Stimulated activated naive CD8-positive, alpha-beta T cell treated with anti-CD3 and anti-CD28 coated beads, Interleukin-15, amount 100 ng/mL, for 72 hours (primary cell): ENCODE measurements at regions not wholly inside any gene's neighbourhood (a gene's known extent, or its start where the extent isn't known, plus 50 kb on each side); places are given as distances from the start of the nearest gene placed in this dataset.

ENCODE experiments used
- ATAC-seq: fragments of 150-1000 bp; cut with Tn5 transposase; 2 replicates; pipeline ENCODE4 v1.10.0; 2021; ENCODE audit warnings: mild to moderate bottlenecking, moderate library complexity
- DNase-seq, 2 donors: peaks; one replicate each; pipeline ENCODE4 v3.0.0; 2021 to 2022
- H3K27ac Mint-ChIP-seq, 2 donors: one replicate each; pipeline ENCODE4 v1.8.0; 2022; ENCODE audit warnings: mild to moderate bottlenecking in 2 of 2, mixed read lengths in 2 of 2, moderate library complexity in 2 of 2
- H3K27me3 Mint-ChIP-seq: one replicate; pipeline ENCODE4 v1.8.0; 2022; ENCODE audit warnings: mixed read lengths
- H3K4me1 Mint-ChIP-seq: one replicate; pipeline ENCODE4 v1.8.0; 2022; ENCODE audit warnings: mild to moderate bottlenecking, mixed read lengths
- H3K4me3 Mint-ChIP-seq, 2 donors: one replicate each; pipeline ENCODE4 v1.8.0; 2022; ENCODE audit warnings: mild to moderate bottlenecking in 2 of 2, mixed read lengths in 2 of 2, moderate library complexity in 1 of 2
- H3K9me3 Mint-ChIP-seq, 2 donors: one replicate each; pipeline ENCODE4 v1.8.0; 2022; ENCODE audit warnings: mixed read lengths in 2 of 2

- no peak for ATAC-seq
- peaks cover 6 to 13% of the 10 kb centered on the region in 2 donors for H3K9me3 Mint-ChIP-seq
- no peaks in the 10 kb centered on the region for H3K4me1 Mint-ChIP-seq
- peaks cover 8% of the 10 kb centered on the region for H3K27me3 Mint-ChIP-seq
- DNase-seq = no peak
- no peak overlapping the region for H3K4me3 Mint-ChIP-seq
- no peak overlapping the region for H3K27ac Mint-ChIP-seq
Measured at GRCh38 chr3:110261141-110261540, 810.5 kb upstream of the NECTIN3 start.

GRCh38 chr3:110262896-110263295 lies 808.7 kb upstream of the NECTIN3 start:
- H3K27ac Mint-ChIP-seq = no peak overlapping the region
- DNase-seq (no peak), ATAC-seq (no peak)
- H3K27me3 Mint-ChIP-seq = peaks cover 4% of the 10 kb centered on the region
- H3K4me3 Mint-ChIP-seq = no peak overlapping the region
- no peaks in the 10 kb centered on the region for H3K4me1 Mint-ChIP-seq
- peaks cover 3 to 4% of the 10 kb centered on the region in 2 donors for H3K9me3 Mint-ChIP-seq

- Mint-ChIP-seq H3K27me3 (no peaks in the 10 kb centered on the region), H3K27ac (no peak overlapping the region), H3K4me1 (no peaks in the 10 kb centered on the region), H3K9me3 (no peaks in the 10 kb centered on the region), H3K4me3 (no peak overlapping the region)
- ATAC-seq = no peak
- no peak for DNase-seq
Measured at GRCh38 chr3:110265302-110265701, 806.3 kb upstream of the NECTIN3 start.

GRCh38 chr3:110267304-110267845 lies 804.2 kb upstream of the NECTIN3 start:
- no peaks in the 10 kb centered on the region for H3K9me3 Mint-ChIP-seq
- ATAC-seq (no peak), DNase-seq (no peak)
- no peaks in the 10 kb centered on the region for H3K4me1 Mint-ChIP-seq
- H3K27me3 Mint-ChIP-seq = no peaks in the 10 kb centered on the region
- H3K27ac Mint-ChIP-seq = peak overlapping the region in 1 of 2 donors; percentile 57
- H3K4me3 Mint-ChIP-seq = no peak overlapping the region

- H3K4me1 Mint-ChIP-seq = no peaks in the 10 kb centered on the region
- no peaks in the 10 kb centered on the region for H3K27me3 Mint-ChIP-seq
- DNase-seq (no peak), ATAC-seq (no peak)
- H3K4me3 Mint-ChIP-seq = no peak overlapping the region
- H3K9me3 Mint-ChIP-seq = no peaks in the 10 kb centered on the region
- no peak overlapping the region for H3K27ac Mint-ChIP-seq
Measured at GRCh38 chr3:110272525-110272924, 799.1 kb upstream of the NECTIN3 start.

- Mint-ChIP-seq H3K27me3 (no peaks in the 10 kb centered on the region), H3K9me3 (peaks cover 28 to 33% of the 10 kb centered on the region in 2 donors), H3K27ac (no peak overlapping the region), H3K4me1 (no peaks in the 10 kb centered on the region), H3K4me3 (no peak overlapping the region)
- ATAC-seq (no peak), DNase-seq (no peak)
Measured at GRCh38 chr3:110291886-110292501, 779.6 kb upstream of the NECTIN3 start.

GRCh38 chr3:110293660-110294059 lies 778.0 kb upstream of the NECTIN3 start:
- Mint-ChIP-seq H3K4me1 (no peaks in the 10 kb centered on the region), H3K27me3 (no peaks in the 10 kb centered on the region), H3K9me3 (peaks cover 28 to 33% of the 10 kb centered on the region in 2 donors), H3K27ac (no peak overlapping the region), H3K4me3 (no peak overlapping the region)
- ATAC-seq (peak; percentile 46), DNase-seq (no peak)

- Mint-ChIP-seq H3K4me1 (no peaks in the 10 kb centered on the region), H3K27me3 (no peaks in the 10 kb centered on the region), H3K4me3 (no peak overlapping the region), H3K9me3 (peaks cover 23 to 28% of the 10 kb centered on the region in 2 donors), H3K27ac (no peak overlapping the region)
- DNase-seq (no peak), ATAC-seq (no peak)
Measured at GRCh38 chr3:110296885-110297284, 774.7 kb upstream of the NECTIN3 start.

GRCh38 chr3:110301781-110302180 lies 769.8 kb upstream of the NECTIN3 start:
- no peak overlapping the region for H3K4me3 Mint-ChIP-seq
- H3K27me3 Mint-ChIP-seq = no peaks in the 10 kb centered on the region
- peaks cover 3% of the 10 kb centered on the region for H3K4me1 Mint-ChIP-seq

GRCh38 chr3:110307065-110307809 lies 764.4 kb upstream of the NECTIN3 start:
- no peak for ATAC-seq
- no peak for DNase-seq
- H3K9me3 Mint-ChIP-seq = no peaks in the 10 kb centered on the region

More at GRCh38 chr3:110301781-110302180, 769.8 kb upstream of the NECTIN3 start:
- Mint-ChIP-seq H3K27ac (no peak overlapping the region), H3K9me3 (no peaks in the 10 kb centered on the region)
- ATAC-seq (no peak), DNase-seq (no peak)

GRCh38 chr3:110311541-110311940 lies 760.1 kb upstream of the NECTIN3 start:
- DNase-seq (no peak), ATAC-seq (no peak)
- Mint-ChIP-seq H3K9me3 (no peaks in the 10 kb centered on the region), H3K4me3 (no peak overlapping the region), H3K27me3 (no peaks in the 10 kb centered on the region), H3K4me1 (peaks cover 6% of the 10 kb centered on the region), H3K27ac (peak overlapping the region in 1 of 2 donors; percentile 27)

More at GRCh38 chr3:110307065-110307809, 764.4 kb upstream of the NECTIN3 start:
- Mint-ChIP-seq H3K27ac (no peak overlapping the region), H3K4me1 (peaks cover 7% of the 10 kb centered on the region), H3K4me3 (no peak overlapping the region), H3K27me3 (no peaks in the 10 kb centered on the region)

GRCh38 chr3:110314512-110315114 lies 757.0 kb upstream of the NECTIN3 start:
- Mint-ChIP-seq H3K27me3 (no peaks in the 10 kb centered on the region), H3K27ac (no peak overlapping the region), H3K4me3 (no peak overlapping the region), H3K9me3 (no peaks in the 10 kb centered on the region), H3K4me1 (no peaks in the 10 kb centered on the region)
- DNase-seq = peak; percentile 40 to 42
- ATAC-seq = peak; percentile 69

- no peak for DNase-seq
- Mint-ChIP-seq H3K9me3 (no peaks in the 10 kb centered on the region), H3K27me3 (no peaks in the 10 kb centered on the region), H3K27ac (no peak overlapping the region), H3K4me3 (no peak overlapping the region), H3K4me1 (no peaks in the 10 kb centered on the region)
- no peak for ATAC-seq
Measured at GRCh38 chr3:110318108-110318507, 753.5 kb upstream of the NECTIN3 start.

GRCh38 chr3:110323349-110323748 lies 748.3 kb upstream of the NECTIN3 start:
- no peaks in the 10 kb centered on the region for H3K4me1 Mint-ChIP-seq
- no peak overlapping the region for H3K4me3 Mint-ChIP-seq
- ATAC-seq (no peak), DNase-seq (no peak)
- H3K9me3 Mint-ChIP-seq = no peaks in the 10 kb centered on the region
- H3K27me3 Mint-ChIP-seq = no peaks in the 10 kb centered on the region
- no peak overlapping the region for H3K27ac Mint-ChIP-seq

GRCh38 chr3:110324171-110324705 lies 747.4 kb upstream of the NECTIN3 start:
- ATAC-seq (no peak), DNase-seq (no peak)
- Mint-ChIP-seq H3K27me3 (no peaks in the 10 kb centered on the region), H3K4me1 (no peaks in the 10 kb centered on the region), H3K27ac (no peak overlapping the region), H3K4me3 (no peak overlapping the region), H3K9me3 (no peaks in the 10 kb centered on the region)

- ATAC-seq (no peak), DNase-seq (no peak)
- H3K9me3 Mint-ChIP-seq = peaks cover 0 to 1% of the 10 kb centered on the region in 2 donors
- no peaks in the 10 kb centered on the region for H3K4me1 Mint-ChIP-seq
- H3K27ac Mint-ChIP-seq = peak overlapping the region in 1 of 2 donors; percentile 38
- H3K4me3 Mint-ChIP-seq = no peak overlapping the region
- H3K27me3 Mint-ChIP-seq = no peaks in the 10 kb centered on the region
Measured at GRCh38 chr3:110327870-110328269, 743.7 kb upstream of the NECTIN3 start.
